HepG2 (cell line): ENCODE measurements at regions not wholly inside any gene's neighbourhood (a gene's known extent, or its start where the extent isn't known, plus 50 kb on each side); places are given as distances from the start of the nearest gene placed in this dataset.

Source experiments
- JUN ChIP-seq: sonication (generic); formaldehyde crosslinking; IDR thresholded peaks from 2 replicates; pipeline ENCODE4 v1.4.0; 2020; ENCODE audit warnings: mild to moderate bottlenecking, missing genetic modification reagents
- MIER3 ChIP-seq: IDR thresholded peaks from 2 replicates; pipeline ENCODE4 v1.6.1; 2016; ENCODE audit warnings: missing compliant biosample characterization, borderline replicate concordance
- MXI1 ChIP-seq: IDR thresholded peaks from 3 replicates; pipeline ENCODE4 v1.6.1; 2012; ENCODE audit warnings: low read depth, low read length, inconsistent platforms, borderline replicate concordance
- NPAS2 ChIP-seq: sonication (generic); formaldehyde crosslinking; IDR thresholded peaks from 2 replicates; pipeline ENCODE4 v1.8.0; 2022; ENCODE audit warnings: mild to moderate bottlenecking, missing genetic modification reagents, borderline replicate concordance
- REST ChIP-seq, 2 experiments: IDR thresholded peaks; 2 replicates each; pipeline ENCODE4 v1.6.1; 2011 to 2012; ENCODE audit warnings: low read length in 2 of 2, borderline replicate concordance in 1 of 2, low read depth in 1 of 2, mild to moderate bottlenecking in 1 of 2, moderate library complexity in 1 of 2
- SIN3A ChIP-seq: IDR thresholded peaks from 2 replicates; pipeline ENCODE4 v1.6.1; 2011; ENCODE audit warnings: low read depth, mild to moderate bottlenecking, control low read depth, low read length, borderline replicate concordance
- TCF7 ChIP-seq: sonication (generic); IDR thresholded peaks from 2 replicates; pipeline ENCODE4 v1.6.1; 2016; ENCODE audit warnings: antibody characterized with exemption, low read depth
- ZNF17 ChIP-seq: sonication (generic); formaldehyde crosslinking; IDR thresholded peaks from 2 replicates; pipeline ENCODE4 v1.5.0; 2020; ENCODE audit warnings: mild to moderate bottlenecking, missing genetic modification reagents
- ZNF512B ChIP-seq: sonication (generic); formaldehyde crosslinking; IDR thresholded peaks from 2 replicates; pipeline ENCODE4 v1.5.1; 2020; ENCODE audit warnings: missing genetic modification reagents, mild to moderate bottlenecking, borderline replicate concordance
- ZNF660 ChIP-seq: sonication (generic); formaldehyde crosslinking; IDR thresholded peaks from 2 replicates; pipeline ENCODE4 v1.5.1; 2020; ENCODE audit warnings: mild to moderate bottlenecking, low read depth, missing genetic modification reagents, borderline replicate concordance

- TF ChIP-seq REST (IDR thresholded peaks at IDR 0.05; ENCODE audit: borderline replicate concordance in 1 of 2, low read depth in 1 of 2, low read length in 2 of 2) (no peak), ZNF512B (no peak), TCF7 (no peak), ZNF660 (CRISPR knock-in tag) (no peak), JUN (CRISPR knock-in tag) (no peak), SIN3A (no peak), NPAS2 (no peak), ZNF17 (no peak), MIER3 (CRISPR knock-in tag) (no peak), MXI1 (no peak)
Observed at GRCh38 chr4:112057470-112057869, 87.8 kb upstream of the FAM241A start.
